ENCODE measurements at regions not wholly inside any gene's neighbourhood (a gene's known extent, or its start where the extent isn't known, plus 50 kb on each side); places are given as distances from the start of the nearest gene placed in this dataset.

GRCh38 chr3:174336784-174337183, 522.4 kb upstream of the NAALADL2 start:
- no peak overlapping the region for H3K27ac ChIP-seq (ENCODE audit: low read depth)
- DNase-seq (ENCODE audit: extremely low spot score): no peak
- H3K4me1 ChIP-seq (ENCODE audit: insufficient read depth): no peaks in the 10 kb centered on the region
- WGBS: 91% methylated on average over 4 of the region's 4 CpGs
- no peaks in the 10 kb centered on the region for H3K36me3 ChIP-seq (ENCODE audit: insufficient read depth)
- no peak overlapping the region for H3K4me3 ChIP-seq (ENCODE audit: low read depth, low read length)

DNA sequence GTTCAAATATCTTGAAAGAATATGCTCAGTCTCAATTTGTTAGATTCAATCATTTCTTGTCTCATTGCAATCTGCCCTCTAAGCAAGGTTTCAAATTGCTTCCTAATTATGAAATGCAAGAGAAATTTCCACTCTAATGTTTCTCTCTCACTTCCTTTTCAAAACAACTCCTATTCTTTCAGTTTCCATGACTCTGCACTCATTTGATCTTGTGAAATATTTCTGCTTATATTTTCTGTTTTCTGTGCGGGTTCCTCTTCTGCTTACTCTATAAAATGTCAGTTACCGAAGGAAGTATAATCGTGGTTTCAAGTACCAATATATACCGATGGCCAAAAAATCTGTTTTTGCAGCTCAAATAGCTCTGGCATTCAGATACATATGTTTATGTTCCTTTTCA, 521.9 kb upstream of the NAALADL2 start:
- Histone ChIP-seq H3K4me3 (ENCODE audit: low read depth, low read length) (no peak overlapping the region), H3K27ac (ENCODE audit: low read depth) (no peak overlapping the region), H3K36me3 (ENCODE audit: insufficient read depth) (no peaks in the 10 kb centered on the region), H3K4me1 (ENCODE audit: insufficient read depth) (no peaks in the 10 kb centered on the region)
- WGBS: 80% methylated on average over 4 of the region's 4 CpGs
- DNase-seq (ENCODE audit: extremely low spot score): no peak

DNA sequence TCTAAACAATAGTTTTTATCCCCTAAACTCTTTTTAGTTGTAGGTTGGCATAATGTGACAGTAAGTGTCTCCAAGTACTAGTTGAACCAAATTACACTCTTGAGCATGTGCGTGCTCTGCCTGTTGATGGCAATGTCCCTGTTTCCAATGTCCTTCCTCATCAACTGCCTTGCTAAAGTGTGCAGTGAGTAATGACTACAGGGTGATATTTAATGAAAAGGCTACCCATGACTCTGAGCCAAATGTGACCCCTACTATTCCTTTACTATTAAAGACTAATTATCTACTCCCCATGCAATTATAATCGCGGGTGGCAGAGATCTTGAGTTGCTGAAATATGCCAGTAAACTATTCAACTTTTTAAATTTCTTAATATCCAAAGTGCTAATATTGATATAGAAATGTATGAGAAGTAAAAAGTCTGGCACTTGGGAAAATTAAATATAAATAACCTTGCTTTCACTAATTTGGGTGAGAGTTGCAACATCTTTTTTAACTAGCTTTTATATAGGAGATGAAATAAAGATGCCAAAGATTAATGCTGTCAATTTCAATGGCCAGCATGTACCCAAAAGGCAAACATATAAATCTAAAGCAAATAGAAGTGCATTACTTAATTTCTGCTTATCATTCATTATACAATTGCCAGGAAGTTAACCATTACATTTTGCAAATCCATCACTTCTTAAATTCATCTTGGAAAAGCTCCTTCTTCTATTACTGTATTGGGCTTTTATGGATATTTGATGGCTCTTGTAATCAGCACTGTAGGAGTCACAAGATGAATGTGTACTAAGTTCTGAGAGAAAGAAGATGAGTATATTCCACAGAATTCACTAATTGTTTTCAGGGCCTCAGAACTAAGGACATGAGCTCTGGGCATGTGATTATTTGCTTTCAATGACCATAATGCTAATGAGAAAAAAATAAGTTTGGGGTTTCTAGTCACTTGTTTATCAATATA, 518.2 kb upstream of the NAALADL2 start:
- no peak for DNase-seq (ENCODE audit: extremely low spot score)
- Histone ChIP-seq H3K4me1 (ENCODE audit: insufficient read depth) (no peaks in the 10 kb centered on the region), H3K27ac (ENCODE audit: low read depth) (no peak overlapping the region), H3K36me3 (ENCODE audit: insufficient read depth) (no peaks in the 10 kb centered on the region), H3K4me3 (ENCODE audit: low read depth, low read length) (no peak overlapping the region)
- WGBS: 94% methylated on average over 3 of the region's 3 CpGs

GRCh38 chr3:174342171-174342570, 517.0 kb upstream of the NAALADL2 start:
- H3K4me1 ChIP-seq (ENCODE audit: insufficient read depth): no peaks in the 10 kb centered on the region
- WGBS: 72% methylated on average over 2 of the region's 2 CpGs
- H3K4me3 ChIP-seq (ENCODE audit: low read depth, low read length): no peak overlapping the region
- DNase-seq (ENCODE audit: extremely low spot score): no peak
- no peak overlapping the region for H3K27ac ChIP-seq (ENCODE audit: low read depth)
- H3K36me3 ChIP-seq (ENCODE audit: insufficient read depth): no peaks in the 10 kb centered on the region

- WGBS: 38% methylated on average over 3 of the region's 3 CpGs
- no peak for DNase-seq (ENCODE audit: extremely low spot score)
- Histone ChIP-seq H3K36me3 (ENCODE audit: insufficient read depth) (no peaks in the 10 kb centered on the region), H3K27ac (ENCODE audit: low read depth) (no peak overlapping the region), H3K4me1 (ENCODE audit: insufficient read depth) (no peaks in the 10 kb centered on the region), H3K4me3 (ENCODE audit: low read depth, low read length) (no peak overlapping the region)
Observed at GRCh38 chr3:174342941-174343501, 516.1 kb upstream of the NAALADL2 start.

- no peak overlapping the region for H3K4me3 ChIP-seq (ENCODE audit: low read depth, low read length)
- no peak overlapping the region for H3K27ac ChIP-seq (ENCODE audit: low read depth)
- no peaks in the 10 kb centered on the region for H3K4me1 ChIP-seq (ENCODE audit: insufficient read depth)
- no peaks in the 10 kb centered on the region for H3K36me3 ChIP-seq (ENCODE audit: insufficient read depth)
- DNase-seq (ENCODE audit: extremely low spot score): no peak
- 84% methylated on average over 2 of the region's 2 CpGs for WGBS
Observed at GRCh38 chr3:174346141-174346540, 513.0 kb upstream of the NAALADL2 start.

DNA sequence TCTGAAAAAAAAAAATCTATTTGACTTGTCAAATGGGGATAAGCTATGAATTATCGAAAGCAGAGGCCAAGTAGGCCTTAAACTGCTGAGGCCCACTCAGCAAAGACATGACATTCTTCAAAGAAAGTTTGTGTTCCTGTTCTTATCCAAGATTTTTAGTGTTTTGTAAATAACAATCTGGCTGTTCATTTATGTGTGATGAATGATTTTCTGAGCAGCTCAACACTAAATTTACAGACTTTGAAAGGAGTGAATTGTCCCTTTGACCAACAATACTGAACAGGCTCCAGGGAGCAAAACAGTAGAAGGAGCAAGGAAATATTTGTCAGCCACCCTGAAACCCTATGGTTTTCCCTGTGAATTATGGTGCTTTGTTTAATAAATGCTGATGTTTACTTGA, 512.6 kb upstream of the NAALADL2 start:
- Histone ChIP-seq H3K4me1 (ENCODE audit: insufficient read depth) (no peaks in the 10 kb centered on the region), H3K36me3 (ENCODE audit: insufficient read depth) (no peaks in the 10 kb centered on the region), H3K27ac (ENCODE audit: low read depth) (no peak overlapping the region), H3K4me3 (ENCODE audit: low read depth, low read length) (no peak overlapping the region)
- 75% methylated on average over 1 of the region's 1 CpG for WGBS
- DNase-seq (ENCODE audit: extremely low spot score): no peak

- H3K4me1 ChIP-seq (ENCODE audit: insufficient read depth): no peaks in the 10 kb centered on the region
- no peak for DNase-seq (ENCODE audit: extremely low spot score)
- WGBS: 97% methylated on average over 2 of the region's 2 CpGs
- no peaks in the 10 kb centered on the region for H3K36me3 ChIP-seq (ENCODE audit: insufficient read depth)
- H3K4me3 ChIP-seq (ENCODE audit: low read depth, low read length): no peak overlapping the region
- H3K27ac ChIP-seq (ENCODE audit: low read depth): no peak overlapping the region
Observed at GRCh38 chr3:174347474-174348138, 511.5 kb upstream of the NAALADL2 start.

GRCh38 chr3:174352227-174352626, 506.9 kb upstream of the NAALADL2 start:
- no peaks in the 10 kb centered on the region for H3K36me3 ChIP-seq (ENCODE audit: insufficient read depth)
- no peaks in the 10 kb centered on the region for H3K4me1 ChIP-seq (ENCODE audit: insufficient read depth)
- H3K4me3 ChIP-seq (ENCODE audit: low read depth, low read length): no peak overlapping the region
- no peak overlapping the region for H3K27ac ChIP-seq (ENCODE audit: low read depth)
- no peak for DNase-seq (ENCODE audit: extremely low spot score)

GRCh38 chr3:174355505-174355904, 503.6 kb upstream of the NAALADL2 start:
- Histone ChIP-seq H3K36me3 (ENCODE audit: insufficient read depth) (no peaks in the 10 kb centered on the region), H3K27ac (ENCODE audit: low read depth) (no peak overlapping the region), H3K4me1 (ENCODE audit: insufficient read depth) (no peaks in the 10 kb centered on the region), H3K4me3 (ENCODE audit: low read depth, low read length) (no peak overlapping the region)
- DNase-seq (ENCODE audit: extremely low spot score): no peak
- 13% methylated on average over 1 of the region's 1 CpG for WGBS

GRCh38 chr3:174356596-174356995, 502.5 kb upstream of the NAALADL2 start:
- Histone ChIP-seq H3K4me1 (ENCODE audit: insufficient read depth) (no peaks in the 10 kb centered on the region), H3K36me3 (ENCODE audit: insufficient read depth) (no peaks in the 10 kb centered on the region), H3K27ac (ENCODE audit: low read depth) (no peak overlapping the region), H3K4me3 (ENCODE audit: low read depth, low read length) (no peak overlapping the region)
- DNase-seq (ENCODE audit: extremely low spot score): no peak
- WGBS: 85% methylated on average over 1 of the region's 1 CpG

DNA sequence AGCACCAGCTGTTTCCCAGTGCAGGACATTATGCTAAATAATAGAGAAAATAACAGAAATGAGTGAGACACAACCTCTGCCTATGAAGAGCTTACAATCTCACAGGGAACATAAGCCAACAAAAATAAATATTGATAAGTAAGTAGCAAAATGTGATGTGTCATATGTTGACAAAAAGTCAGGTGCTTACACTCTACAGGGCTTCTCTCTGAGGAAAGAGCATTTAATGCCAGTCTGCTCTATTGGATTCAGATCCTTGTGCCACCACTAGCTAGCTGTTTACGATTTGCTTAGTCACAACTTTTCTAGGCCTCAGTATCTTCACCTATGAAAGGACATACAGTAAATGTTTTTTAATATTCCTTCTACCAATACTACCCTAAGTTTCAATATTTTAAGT, 500.9 kb upstream of the NAALADL2 start:
- Histone ChIP-seq H3K36me3 (ENCODE audit: insufficient read depth) (no peaks in the 10 kb centered on the region), H3K27ac (ENCODE audit: low read depth) (no peak overlapping the region), H3K4me3 (ENCODE audit: low read depth, low read length) (no peak overlapping the region), H3K4me1 (ENCODE audit: insufficient read depth) (no peaks in the 10 kb centered on the region)
- DNase-seq (ENCODE audit: extremely low spot score): no peak
- 99% methylated on average over 1 of the region's 1 CpG for WGBS

- no peaks in the 10 kb centered on the region for H3K4me1 ChIP-seq (ENCODE audit: insufficient read depth)
- H3K27ac ChIP-seq (ENCODE audit: low read depth): no peak overlapping the region
- no peak for DNase-seq (ENCODE audit: extremely low spot score)
- H3K4me3 ChIP-seq (ENCODE audit: low read depth, low read length): no peak overlapping the region
- no peaks in the 10 kb centered on the region for H3K36me3 ChIP-seq (ENCODE audit: insufficient read depth)
- WGBS: 93% methylated on average over 3 of the region's 3 CpGs
Observed at GRCh38 chr3:174362556-174362955, 496.6 kb upstream of the NAALADL2 start.

- 71% methylated on average over 3 of the region's 3 CpGs for WGBS
- H3K4me3 ChIP-seq (ENCODE audit: low read depth, low read length): no peak overlapping the region
- no peak overlapping the region for H3K27ac ChIP-seq (ENCODE audit: low read depth)
- no peaks in the 10 kb centered on the region for H3K4me1 ChIP-seq (ENCODE audit: insufficient read depth)
- no peaks in the 10 kb centered on the region for H3K36me3 ChIP-seq (ENCODE audit: insufficient read depth)
- no peak for DNase-seq (ENCODE audit: extremely low spot score)
Observed at GRCh38 chr3:174363256-174363655, 495.9 kb upstream of the NAALADL2 start.

Data from urinary bladder (tissue), 3 donors.